ENCODE measurements at regions not wholly inside any gene's neighbourhood (a gene's known extent, or its start where the extent isn't known, plus 50 kb on each side); places are given as distances from the start of the nearest gene placed in this dataset.

DNA sequence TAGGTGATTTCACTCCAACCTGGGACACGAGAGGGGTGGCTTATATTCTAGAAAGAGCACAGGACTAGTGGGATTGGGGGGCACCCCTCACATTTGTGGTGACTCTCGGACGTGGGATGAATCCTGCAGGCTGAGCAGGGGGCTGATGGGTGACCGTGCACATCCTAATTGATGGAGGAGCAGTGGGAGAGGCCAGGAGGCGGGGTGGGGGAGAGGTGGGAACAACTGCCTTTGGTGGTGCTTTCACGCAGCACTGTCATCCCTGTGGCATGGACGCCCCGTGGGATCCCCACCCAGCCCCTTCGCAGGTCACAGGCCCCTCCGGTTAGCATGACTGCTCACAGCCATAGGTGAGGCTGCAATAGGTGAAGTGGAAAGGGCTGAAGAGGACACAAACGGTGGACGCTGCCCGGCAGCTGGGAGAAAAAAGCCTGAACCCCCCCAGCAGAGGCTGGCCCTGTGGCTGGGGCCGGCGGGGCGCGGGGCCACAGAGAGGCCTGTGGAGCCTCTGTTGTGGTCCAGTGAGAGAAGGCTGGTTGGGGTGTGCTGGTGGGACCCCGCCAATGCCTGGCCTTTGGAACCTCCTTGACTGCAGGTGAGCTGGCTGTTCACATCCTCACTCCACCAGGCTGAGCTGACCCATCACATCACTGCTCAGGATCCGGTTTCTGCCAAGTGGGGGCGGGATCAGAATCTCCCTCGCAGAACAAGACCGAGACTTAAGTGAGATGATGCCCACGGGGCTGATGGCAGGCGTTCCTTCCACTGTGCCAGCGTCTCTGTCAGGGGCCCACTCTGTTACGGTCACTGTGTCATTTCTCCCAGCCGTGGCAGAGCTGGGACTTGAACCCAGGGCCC is 325.4 kb downstream of the TEX29 start (continued):
- TF ChIP-seq ERG (CRISPR knock-in tag; IDR thresholded peaks at IDR 0.05) (no peak), SMAD3 (CRISPR knock-in tag; IDR thresholded peaks at IDR 0.05; ENCODE audit: borderline replicate concordance) (no peak)
- TF ChIP-seq, protein P1, sequence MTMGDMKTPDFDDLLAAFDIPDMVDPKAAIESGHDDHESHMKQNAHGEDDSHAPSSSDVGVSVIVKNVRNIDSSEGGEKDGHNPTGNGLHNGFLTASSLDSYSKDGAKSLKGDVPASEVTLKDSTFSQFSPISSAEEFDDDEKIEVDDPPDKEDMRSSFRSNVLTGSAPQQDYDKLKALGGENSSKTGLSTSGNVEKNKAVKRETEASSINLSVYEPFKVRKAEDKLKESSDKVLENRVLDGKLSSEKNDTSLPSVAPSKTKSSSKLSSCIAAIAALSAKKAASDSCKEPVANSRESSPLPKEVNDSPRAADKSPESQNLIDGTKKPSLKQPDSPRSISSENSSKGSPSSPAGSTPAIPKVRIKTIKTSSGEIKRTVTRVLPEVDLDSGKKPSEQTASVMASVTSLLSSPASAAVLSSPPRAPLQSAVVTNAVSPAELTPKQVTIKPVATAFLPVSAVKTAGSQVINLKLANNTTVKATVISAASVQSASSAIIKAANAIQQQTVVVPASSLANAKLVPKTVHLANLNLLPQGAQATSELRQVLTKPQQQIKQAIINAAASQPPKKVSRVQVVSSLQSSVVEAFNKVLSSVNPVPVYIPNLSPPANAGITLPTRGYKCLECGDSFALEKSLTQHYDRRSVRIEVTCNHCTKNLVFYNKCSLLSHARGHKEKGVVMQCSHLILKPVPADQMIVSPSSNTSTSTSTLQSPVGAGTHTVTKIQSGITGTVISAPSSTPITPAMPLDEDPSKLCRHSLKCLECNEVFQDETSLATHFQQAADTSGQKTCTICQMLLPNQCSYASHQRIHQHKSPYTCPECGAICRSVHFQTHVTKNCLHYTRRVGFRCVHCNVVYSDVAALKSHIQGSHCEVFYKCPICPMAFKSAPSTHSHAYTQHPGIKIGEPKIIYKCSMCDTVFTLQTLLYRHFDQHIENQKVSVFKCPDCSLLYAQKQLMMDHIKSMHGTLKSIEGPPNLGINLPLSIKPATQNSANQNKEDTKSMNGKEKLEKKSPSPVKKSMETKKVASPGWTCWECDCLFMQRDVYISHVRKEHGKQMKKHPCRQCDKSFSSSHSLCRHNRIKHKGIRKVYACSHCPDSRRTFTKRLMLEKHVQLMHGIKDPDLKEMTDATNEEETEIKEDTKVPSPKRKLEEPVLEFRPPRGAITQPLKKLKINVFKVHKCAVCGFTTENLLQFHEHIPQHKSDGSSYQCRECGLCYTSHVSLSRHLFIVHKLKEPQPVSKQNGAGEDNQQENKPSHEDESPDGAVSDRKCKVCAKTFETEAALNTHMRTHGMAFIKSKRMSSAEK (CRISPR knock-in tag; IDR thresholded peaks at IDR 0.05; ENCODE audit: borderline replicate concordance): no peak

- H3K27ac Mint-ChIP-seq: no peak overlapping the region
- DNase-seq (ENCODE audit: low spot score): no peak
- POLR2A ChIA-PET: no interaction called here
- H3K27me3 Mint-ChIP-seq (ENCODE audit: low read depth): no peaks in the 10 kb centered on the region
- no peak for ATAC-seq
- TF ChIP-seq TEAD4 (CRISPR knock-in tag; IDR thresholded peaks at IDR 0.05) (no peak), JAZF1 (CRISPR knock-in tag; IDR thresholded peaks at IDR 0.05) (no peak), NR3C1 (CRISPR knock-in tag; conservative IDR thresholded peaks at IDR 0.05; ENCODE audit: low read depth) (no peak), ZNF219 (CRISPR knock-in tag; IDR thresholded peaks at IDR 0.05; ENCODE audit: borderline replicate concordance) (no peak), TEAD1 (CRISPR knock-in tag; IDR thresholded peaks at IDR 0.05) (no peak), EMX1 (CRISPR knock-in tag; IDR thresholded peaks at IDR 0.05) (no peak), ZNF416 (CRISPR knock-in tag; IDR thresholded peaks at IDR 0.05) (no peak), ERG (CRISPR knock-in tag; IDR thresholded peaks at IDR 0.05) (no peak)
- TF ChIP-seq, protein P2, sequence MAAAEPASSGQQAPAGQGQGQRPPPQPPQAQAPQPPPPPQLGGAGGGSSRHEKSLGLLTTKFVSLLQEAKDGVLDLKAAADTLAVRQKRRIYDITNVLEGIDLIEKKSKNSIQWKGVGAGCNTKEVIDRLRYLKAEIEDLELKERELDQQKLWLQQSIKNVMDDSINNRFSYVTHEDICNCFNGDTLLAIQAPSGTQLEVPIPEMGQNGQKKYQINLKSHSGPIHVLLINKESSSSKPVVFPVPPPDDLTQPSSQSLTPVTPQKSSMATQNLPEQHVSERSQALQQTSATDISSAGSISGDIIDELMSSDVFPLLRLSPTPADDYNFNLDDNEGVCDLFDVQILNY (CRISPR knock-in tag; IDR thresholded peaks at IDR 0.05): no peak
- TF ChIP-seq, protein P3, sequence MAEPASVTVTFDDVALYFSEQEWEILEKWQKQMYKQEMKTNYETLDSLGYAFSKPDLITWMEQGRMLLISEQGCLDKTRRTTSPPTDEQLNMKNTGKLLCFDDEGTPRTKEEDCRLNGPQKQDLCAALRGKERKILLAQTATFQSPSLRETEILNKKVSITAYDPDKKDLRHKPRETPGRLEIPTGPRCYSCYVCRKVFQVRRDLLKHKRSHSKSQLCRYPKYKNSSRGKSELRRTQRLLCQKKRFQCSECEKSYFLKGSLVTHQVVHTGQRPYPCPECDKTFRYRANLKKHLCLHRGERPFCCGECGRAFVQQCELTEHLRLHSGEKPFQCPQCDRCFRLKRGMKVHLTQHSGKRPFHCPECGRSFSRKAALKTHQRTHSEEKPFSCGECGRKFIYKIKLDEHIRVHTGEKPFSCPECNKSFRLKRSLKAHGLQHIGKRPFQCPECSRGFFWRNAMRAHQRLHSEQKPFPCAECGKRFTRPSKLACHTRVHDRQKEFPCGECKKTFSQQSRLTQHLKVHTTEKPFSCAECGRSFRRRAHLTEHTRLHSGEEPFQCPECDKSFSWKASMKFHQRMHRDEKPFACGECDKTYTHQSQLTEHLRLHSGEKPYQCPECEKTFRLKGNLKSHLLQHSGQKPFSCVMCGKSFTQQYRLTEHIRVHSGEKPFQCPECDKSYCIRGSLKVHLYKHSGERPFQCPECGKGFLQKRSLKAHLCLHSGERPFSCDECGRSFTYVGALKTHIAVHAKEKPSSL (CRISPR knock-in tag; conservative IDR thresholded peaks at IDR 0.05): no peak
- TF ChIP-seq, protein P1 (CRISPR knock-in tag; IDR thresholded peaks at IDR 0.05; ENCODE audit: borderline replicate concordance): no peak
- TF ChIP-seq, protein P4, sequence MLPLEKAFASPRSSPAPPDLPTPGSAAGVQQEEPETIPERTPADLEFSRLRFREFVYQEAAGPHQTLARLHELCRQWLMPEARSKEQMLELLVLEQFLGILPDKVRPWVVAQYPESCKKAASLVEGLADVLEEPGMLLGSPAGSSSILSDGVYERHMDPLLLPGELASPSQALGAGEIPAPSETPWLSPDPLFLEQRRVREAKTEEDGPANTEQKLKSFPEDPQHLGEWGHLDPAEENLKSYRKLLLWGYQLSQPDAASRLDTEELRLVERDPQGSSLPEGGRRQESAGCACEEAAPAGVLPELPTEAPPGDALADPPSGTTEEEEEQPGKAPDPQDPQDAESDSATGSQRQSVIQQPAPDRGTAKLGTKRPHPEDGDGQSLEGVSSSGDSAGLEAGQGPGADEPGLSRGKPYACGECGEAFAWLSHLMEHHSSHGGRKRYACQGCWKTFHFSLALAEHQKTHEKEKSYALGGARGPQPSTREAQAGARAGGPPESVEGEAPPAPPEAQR (CRISPR knock-in tag; IDR thresholded peaks at IDR 0.05): no peak
- TF ChIP-seq, protein P5, sequence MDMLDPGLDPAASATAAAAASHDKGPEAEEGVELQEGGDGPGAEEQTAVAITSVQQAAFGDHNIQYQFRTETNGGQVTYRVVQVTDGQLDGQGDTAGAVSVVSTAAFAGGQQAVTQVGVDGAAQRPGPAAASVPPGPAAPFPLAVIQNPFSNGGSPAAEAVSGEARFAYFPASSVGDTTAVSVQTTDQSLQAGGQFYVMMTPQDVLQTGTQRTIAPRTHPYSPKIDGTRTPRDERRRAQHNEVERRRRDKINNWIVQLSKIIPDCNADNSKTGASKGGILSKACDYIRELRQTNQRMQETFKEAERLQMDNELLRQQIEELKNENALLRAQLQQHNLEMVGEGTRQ (CRISPR knock-in tag; IDR thresholded peaks at IDR 0.05): no peak
- H3K4me3 Mint-ChIP-seq: no peak overlapping the region
- H3K36me3 Mint-ChIP-seq: no peaks in the 10 kb centered on the region
- H3K9me3 Mint-ChIP-seq: no peaks in the 10 kb centered on the region
- H3K4me1 Mint-ChIP-seq: peaks cover 6% of the 10 kb centered on the region
- CTCF ChIA-PET: no interaction called here
These were observed 326.0 kb downstream of the TEX29 start for GRCh38 chr13:111646456-111646855.

Data from WTC11 (cell line).